ENCODE measurements at regions not wholly inside any gene's neighbourhood (a gene's known extent, or its start where the extent isn't known, plus 50 kb on each side); places are given as distances from the start of the nearest gene placed in this dataset.

DNA sequence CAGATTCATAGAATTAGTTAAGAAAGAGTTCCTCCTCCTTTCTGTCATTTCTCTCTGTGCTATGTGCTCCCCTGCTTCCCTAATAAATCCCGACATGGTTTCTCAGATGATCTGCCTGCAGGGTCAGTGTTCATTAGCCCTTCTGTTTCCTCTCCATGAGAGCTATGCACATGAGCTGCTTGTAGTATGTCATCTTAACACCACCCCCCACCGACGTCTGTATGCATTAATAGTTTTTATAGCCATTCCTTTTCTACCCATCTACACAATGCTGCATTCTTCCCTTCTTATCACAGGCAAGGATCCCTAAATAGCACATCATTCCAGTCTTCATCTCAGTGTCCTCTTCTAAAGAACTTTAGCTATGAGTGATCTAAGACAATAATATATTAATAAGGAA is 809.1 kb downstream of the ANKRD7 start:
- TF ChIP-seq ZFP3 (CRISPR knock-in tag; IDR thresholded peaks at IDR 0.05): no peak
- no peak for TF ChIP-seq ZNF70 (CRISPR knock-in tag; IDR thresholded peaks at IDR 0.05)
- TF ChIP-seq, protein P1, sequence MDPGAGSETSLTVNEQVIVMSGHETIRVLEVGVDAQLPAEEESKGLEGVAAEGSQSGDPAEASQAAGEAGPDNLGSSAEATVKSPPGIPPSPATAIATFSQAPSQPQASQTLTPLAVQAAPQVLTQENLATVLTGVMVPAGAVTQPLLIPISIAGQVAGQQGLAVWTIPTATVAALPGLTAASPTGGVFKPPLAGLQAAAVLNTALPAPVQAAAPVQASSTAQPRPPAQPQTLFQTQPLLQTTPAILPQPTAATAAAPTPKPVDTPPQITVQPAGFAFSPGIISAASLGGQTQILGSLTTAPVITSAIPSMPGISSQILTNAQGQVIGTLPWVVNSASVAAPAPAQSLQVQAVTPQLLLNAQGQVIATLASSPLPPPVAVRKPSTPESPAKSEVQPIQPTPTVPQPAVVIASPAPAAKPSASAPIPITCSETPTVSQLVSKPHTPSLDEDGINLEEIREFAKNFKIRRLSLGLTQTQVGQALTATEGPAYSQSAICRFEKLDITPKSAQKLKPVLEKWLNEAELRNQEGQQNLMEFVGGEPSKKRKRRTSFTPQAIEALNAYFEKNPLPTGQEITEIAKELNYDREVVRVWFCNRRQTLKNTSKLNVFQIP (CRISPR knock-in tag; IDR thresholded peaks at IDR 0.05; ENCODE audit: borderline replicate concordance, low read depth): no peak
- no peak for TF ChIP-seq BACH2 (CRISPR knock-in tag; IDR thresholded peaks at IDR 0.05; ENCODE audit: borderline replicate concordance)
- TF ChIP-seq TCF4 (CRISPR knock-in tag; IDR thresholded peaks at IDR 0.05; ENCODE audit: borderline replicate concordance): no peak
- TF ChIP-seq ZC3H10 (CRISPR knock-in tag; IDR thresholded peaks at IDR 0.05): no peak
- TF ChIP-seq ZNF565 (CRISPR knock-in tag; conservative IDR thresholded peaks at IDR 0.05; ENCODE audit: low read depth): no peak
- TF ChIP-seq, protein P2, sequence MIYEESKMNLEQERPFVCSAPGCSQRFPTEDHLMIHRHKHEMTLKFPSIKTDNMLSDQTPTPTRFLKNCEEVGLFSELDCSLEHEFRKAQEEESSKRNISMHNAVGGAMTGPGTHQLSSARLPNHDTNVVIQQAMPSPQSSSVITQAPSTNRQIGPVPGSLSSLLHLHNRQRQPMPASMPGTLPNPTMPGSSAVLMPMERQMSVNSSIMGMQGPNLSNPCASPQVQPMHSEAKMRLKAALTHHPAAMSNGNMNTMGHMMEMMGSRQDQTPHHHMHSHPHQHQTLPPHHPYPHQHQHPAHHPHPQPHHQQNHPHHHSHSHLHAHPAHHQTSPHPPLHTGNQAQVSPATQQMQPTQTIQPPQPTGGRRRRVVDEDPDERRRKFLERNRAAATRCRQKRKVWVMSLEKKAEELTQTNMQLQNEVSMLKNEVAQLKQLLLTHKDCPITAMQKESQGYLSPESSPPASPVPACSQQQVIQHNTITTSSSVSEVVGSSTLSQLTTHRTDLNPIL (CRISPR knock-in tag; IDR thresholded peaks at IDR 0.05; ENCODE audit: low read depth): no peak
- no peak for TF ChIP-seq ARNTL (CRISPR knock-in tag; IDR thresholded peaks at IDR 0.05; ENCODE audit: borderline replicate concordance, low read depth)
- TF ChIP-seq ESRRG (CRISPR knock-in tag; IDR thresholded peaks at IDR 0.05): no peak
- no peak for TF ChIP-seq SNAI2 (CRISPR knock-in tag; IDR thresholded peaks at IDR 0.05)
- no peak for TF ChIP-seq PPARA (CRISPR knock-in tag; IDR thresholded peaks at IDR 0.05; ENCODE audit: borderline replicate concordance)
- TF ChIP-seq, protein P3, sequence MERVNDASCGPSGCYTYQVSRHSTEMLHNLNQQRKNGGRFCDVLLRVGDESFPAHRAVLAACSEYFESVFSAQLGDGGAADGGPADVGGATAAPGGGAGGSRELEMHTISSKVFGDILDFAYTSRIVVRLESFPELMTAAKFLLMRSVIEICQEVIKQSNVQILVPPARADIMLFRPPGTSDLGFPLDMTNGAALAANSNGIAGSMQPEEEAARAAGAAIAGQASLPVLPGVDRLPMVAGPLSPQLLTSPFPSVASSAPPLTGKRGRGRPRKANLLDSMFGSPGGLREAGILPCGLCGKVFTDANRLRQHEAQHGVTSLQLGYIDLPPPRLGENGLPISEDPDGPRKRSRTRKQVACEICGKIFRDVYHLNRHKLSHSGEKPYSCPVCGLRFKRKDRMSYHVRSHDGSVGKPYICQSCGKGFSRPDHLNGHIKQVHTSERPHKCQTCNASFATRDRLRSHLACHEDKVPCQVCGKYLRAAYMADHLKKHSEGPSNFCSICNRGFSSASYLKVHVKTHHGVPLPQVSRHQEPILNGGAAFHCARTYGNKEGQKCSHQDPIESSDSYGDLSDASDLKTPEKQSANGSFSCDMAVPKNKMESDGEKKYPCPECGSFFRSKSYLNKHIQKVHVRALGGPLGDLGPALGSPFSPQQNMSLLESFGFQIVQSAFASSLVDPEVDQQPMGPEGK (CRISPR knock-in tag; IDR thresholded peaks at IDR 0.05; ENCODE audit: borderline replicate concordance): no peak
- TF ChIP-seq OSR1 (CRISPR knock-in tag; IDR thresholded peaks at IDR 0.05): no peak
- no peak for TF ChIP-seq ISL1 (CRISPR knock-in tag; IDR thresholded peaks at IDR 0.05)
- no peak for ATAC-seq

DNA sequence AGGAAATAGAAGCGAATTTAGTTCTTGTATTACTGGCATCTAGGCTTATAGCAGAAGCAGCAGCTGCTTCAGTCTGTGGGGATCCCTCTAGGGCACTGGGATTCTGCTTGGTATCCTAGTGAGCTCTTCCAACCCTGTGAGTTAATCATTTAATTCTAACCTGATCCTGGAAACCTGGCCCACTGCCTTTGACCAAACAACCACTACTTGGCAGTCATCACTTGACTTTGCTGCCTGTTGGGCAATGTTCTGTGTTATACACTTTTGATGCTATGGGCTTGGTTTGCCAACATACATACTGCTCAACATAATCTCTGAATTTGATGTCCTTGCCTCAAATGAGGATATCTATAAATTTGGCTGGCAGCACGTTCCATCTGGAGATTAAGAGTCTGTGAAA is 813.4 kb downstream of the ANKRD7 start:
- TF ChIP-seq ARNTL (CRISPR knock-in tag; IDR thresholded peaks at IDR 0.05; ENCODE audit: borderline replicate concordance, low read depth) (no peak), BACH2 (CRISPR knock-in tag; IDR thresholded peaks at IDR 0.05; ENCODE audit: borderline replicate concordance) (no peak), PPARA (CRISPR knock-in tag; IDR thresholded peaks at IDR 0.05; ENCODE audit: borderline replicate concordance) (no peak), CSDC2 (CRISPR knock-in tag; IDR thresholded peaks at IDR 0.05) (no peak), ZNF70 (CRISPR knock-in tag; IDR thresholded peaks at IDR 0.05) (no peak), ZFP3 (CRISPR knock-in tag; IDR thresholded peaks at IDR 0.05) (no peak)
- TF ChIP-seq, protein P3 (CRISPR knock-in tag; IDR thresholded peaks at IDR 0.05; ENCODE audit: borderline replicate concordance): no peak
- TF ChIP-seq, protein P4, sequence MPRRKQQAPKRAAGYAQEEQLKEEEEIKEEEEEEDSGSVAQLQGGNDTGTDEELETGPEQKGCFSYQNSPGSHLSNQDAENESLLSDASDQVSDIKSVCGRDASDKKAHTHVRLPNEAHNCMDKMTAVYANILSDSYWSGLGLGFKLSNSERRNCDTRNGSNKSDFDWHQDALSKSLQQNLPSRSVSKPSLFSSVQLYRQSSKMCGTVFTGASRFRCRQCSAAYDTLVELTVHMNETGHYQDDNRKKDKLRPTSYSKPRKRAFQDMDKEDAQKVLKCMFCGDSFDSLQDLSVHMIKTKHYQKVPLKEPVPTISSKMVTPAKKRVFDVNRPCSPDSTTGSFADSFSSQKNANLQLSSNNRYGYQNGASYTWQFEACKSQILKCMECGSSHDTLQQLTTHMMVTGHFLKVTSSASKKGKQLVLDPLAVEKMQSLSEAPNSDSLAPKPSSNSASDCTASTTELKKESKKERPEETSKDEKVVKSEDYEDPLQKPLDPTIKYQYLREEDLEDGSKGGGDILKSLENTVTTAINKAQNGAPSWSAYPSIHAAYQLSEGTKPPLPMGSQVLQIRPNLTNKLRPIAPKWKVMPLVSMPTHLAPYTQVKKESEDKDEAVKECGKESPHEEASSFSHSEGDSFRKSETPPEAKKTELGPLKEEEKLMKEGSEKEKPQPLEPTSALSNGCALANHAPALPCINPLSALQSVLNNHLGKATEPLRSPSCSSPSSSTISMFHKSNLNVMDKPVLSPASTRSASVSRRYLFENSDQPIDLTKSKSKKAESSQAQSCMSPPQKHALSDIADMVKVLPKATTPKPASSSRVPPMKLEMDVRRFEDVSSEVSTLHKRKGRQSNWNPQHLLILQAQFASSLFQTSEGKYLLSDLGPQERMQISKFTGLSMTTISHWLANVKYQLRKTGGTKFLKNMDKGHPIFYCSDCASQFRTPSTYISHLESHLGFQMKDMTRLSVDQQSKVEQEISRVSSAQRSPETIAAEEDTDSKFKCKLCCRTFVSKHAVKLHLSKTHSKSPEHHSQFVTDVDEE (CRISPR knock-in tag; IDR thresholded peaks at IDR 0.05): no peak
- no peak for ATAC-seq

DNA sequence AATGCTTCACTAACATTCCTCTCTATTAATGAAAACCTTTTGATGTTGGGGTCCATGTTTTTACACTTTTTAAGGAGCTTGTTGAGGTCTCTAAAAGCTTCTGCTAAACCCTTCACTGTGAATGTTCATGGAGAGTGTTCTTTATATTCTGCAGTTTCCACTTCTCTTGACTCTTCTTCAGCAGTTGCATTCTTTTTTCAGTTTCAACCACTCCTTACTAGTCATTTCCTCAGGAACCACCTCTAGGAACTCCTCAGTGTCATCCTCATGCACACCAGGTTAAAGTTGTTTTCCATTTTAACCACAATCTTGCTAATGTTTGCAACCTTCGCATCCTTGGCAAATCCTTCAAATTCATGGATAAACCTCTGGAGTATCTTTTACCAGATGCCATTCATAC is 821.6 kb downstream of the ANKRD7 start:
- no peak for ATAC-seq
- TF ChIP-seq, protein P5, sequence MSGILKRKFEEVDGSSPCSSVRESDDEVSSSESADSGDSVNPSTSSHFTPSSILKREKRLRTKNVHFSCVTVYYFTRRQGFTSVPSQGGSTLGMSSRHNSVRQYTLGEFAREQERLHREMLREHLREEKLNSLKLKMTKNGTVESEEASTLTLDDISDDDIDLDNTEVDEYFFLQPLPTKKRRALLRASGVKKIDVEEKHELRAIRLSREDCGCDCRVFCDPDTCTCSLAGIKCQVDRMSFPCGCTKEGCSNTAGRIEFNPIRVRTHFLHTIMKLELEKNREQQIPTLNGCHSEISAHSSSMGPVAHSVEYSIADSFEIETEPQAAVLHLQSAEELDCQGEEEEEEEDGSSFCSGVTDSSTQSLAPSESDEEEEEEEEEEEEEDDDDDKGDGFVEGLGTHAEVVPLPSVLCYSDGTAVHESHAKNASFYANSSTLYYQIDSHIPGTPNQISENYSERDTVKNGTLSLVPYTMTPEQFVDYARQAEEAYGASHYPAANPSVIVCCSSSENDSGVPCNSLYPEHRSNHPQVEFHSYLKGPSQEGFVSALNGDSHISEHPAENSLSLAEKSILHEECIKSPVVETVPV (CRISPR knock-in tag; IDR thresholded peaks at IDR 0.05): no peak
- TF ChIP-seq, protein P4 (CRISPR knock-in tag; IDR thresholded peaks at IDR 0.05): no peak
- no peak for TF ChIP-seq BACH2 (CRISPR knock-in tag; IDR thresholded peaks at IDR 0.05; ENCODE audit: borderline replicate concordance)
- TF ChIP-seq PPARA (CRISPR knock-in tag; IDR thresholded peaks at IDR 0.05; ENCODE audit: borderline replicate concordance): no peak
- TF ChIP-seq ZNF565 (CRISPR knock-in tag; conservative IDR thresholded peaks at IDR 0.05; ENCODE audit: low read depth): no peak
- TF ChIP-seq ESRRG (CRISPR knock-in tag; IDR thresholded peaks at IDR 0.05): no peak
- TF ChIP-seq, protein P1 (CRISPR knock-in tag; IDR thresholded peaks at IDR 0.05; ENCODE audit: borderline replicate concordance, low read depth): no peak
- no peak for TF ChIP-seq ZFP3 (CRISPR knock-in tag; IDR thresholded peaks at IDR 0.05)
- TF ChIP-seq ZC3H10 (CRISPR knock-in tag; IDR thresholded peaks at IDR 0.05): no peak
- TF ChIP-seq RARB (CRISPR knock-in tag; IDR thresholded peaks at IDR 0.05): no peak
- TF ChIP-seq ARNTL (CRISPR knock-in tag; IDR thresholded peaks at IDR 0.05; ENCODE audit: borderline replicate concordance, low read depth): no peak
- no peak for TF ChIP-seq ZNF70 (CRISPR knock-in tag; IDR thresholded peaks at IDR 0.05)
- TF ChIP-seq ISL1 (CRISPR knock-in tag; IDR thresholded peaks at IDR 0.05): no peak
- TF ChIP-seq ZFP30 (CRISPR knock-in tag; IDR thresholded peaks at IDR 0.05): no peak

All from SK-N-SH treated with all-trans-retinoic acid at 6 μM for 48 hours (cell line).